Suppressor macrophage treated with lipopolysaccharide for 4 hours (primary cell): ENCODE measurements at regions not wholly inside any gene's neighbourhood (a gene's known extent, or its start where the extent isn't known, plus 50 kb on each side); places are given as distances from the start of the nearest gene placed in this dataset.
"Not testable (repeated sequence)": the region's sequence is repeated elsewhere in the genome, so short reads cannot be mapped to it uniquely, and the experiment has no call there.

Experiments used
- DNase-seq: peaks from one replicate; pipeline ENCODE4 v3.0.0-alpha.2; 2020

GRCh38 chr20:5492937-5493336 is 117.9 kb downstream of the GPCPD1 start:
- no peak for DNase-seq

GRCh38 chr20:5491455-5491854 is 119.4 kb downstream of the GPCPD1 start:
- no peak for DNase-seq

DNA sequence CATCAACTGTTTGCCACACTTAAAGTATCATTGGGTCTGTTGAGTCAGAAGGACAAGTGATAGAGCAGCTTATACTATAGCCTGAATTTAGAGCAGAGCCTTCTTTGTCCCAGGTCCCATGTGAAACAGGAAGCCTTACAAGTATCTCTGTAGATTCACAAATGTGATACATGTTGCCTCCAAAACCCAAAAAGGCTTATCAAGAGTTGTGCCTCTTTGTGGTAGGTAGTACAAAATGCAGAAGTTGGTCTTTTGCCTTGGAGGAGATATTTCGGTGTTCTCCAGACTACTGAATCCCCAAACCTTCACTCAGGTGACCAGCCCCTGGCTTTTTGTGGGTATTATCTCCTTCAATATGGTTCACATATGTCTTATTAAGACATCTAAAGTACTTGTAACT is 121.2 kb downstream of the GPCPD1 start:
- no peak for DNase-seq

DNA sequence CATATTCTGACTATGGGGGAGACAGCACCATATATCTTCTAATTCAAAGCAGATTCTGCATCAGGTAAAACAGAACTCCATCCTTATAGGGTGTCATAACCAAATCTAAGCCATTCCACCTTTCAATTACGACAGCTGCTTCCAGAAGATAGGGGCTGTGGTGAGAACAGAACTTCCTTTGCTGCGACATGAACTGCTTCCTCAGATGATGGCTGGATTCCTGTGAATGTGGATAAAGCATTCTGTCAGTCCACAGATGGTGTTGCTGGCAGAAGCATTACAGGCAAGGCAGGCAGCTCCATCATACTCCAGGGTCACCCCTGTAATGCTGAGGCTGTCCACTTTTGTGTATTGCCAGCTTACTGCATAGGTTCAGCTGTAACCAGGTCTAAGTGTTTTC is 122.0 kb downstream of the GPCPD1 start:
- DNase-seq = no peak

GRCh38 chr20:5486377-5487054 is 124.3 kb downstream of the GPCPD1 start:
- DNase-seq = no peak

GRCh38 chr20:5484926-5485325 is 125.9 kb downstream of the GPCPD1 start:
- no peak for DNase-seq

GRCh38 chr20:5484346-5484745 is 126.5 kb downstream of the GPCPD1 start:
- DNase-seq = no peak

GRCh38 chr20:5482791-5483190 is 128.0 kb downstream of the GPCPD1 start:
- no peak for DNase-seq

DNA sequence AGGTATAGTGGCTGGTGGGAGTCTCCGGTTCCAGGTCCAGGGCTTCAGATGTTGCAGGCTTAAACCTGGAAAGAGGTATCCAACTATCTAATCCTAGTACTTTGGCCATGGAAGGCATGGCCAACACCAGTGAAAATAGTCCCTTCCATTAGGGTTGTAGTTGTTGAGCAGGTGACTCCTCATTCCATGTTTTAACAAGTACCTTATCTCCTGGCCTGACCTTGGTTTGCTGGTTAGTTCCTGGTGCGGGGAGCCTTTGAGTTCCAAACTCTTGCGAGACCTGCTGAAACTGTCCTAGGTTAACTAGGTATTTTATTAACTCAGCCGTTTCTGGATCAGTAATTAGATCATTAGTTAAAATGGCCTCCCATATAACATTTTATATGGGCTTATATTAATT is 128.9 kb downstream of the GPCPD1 start:
- DNase-seq = no peak

- DNase-seq = no peak
Observed at GRCh38 chr20:5480824-5481600, 129.8 kb downstream of the GPCPD1 start.

DNA sequence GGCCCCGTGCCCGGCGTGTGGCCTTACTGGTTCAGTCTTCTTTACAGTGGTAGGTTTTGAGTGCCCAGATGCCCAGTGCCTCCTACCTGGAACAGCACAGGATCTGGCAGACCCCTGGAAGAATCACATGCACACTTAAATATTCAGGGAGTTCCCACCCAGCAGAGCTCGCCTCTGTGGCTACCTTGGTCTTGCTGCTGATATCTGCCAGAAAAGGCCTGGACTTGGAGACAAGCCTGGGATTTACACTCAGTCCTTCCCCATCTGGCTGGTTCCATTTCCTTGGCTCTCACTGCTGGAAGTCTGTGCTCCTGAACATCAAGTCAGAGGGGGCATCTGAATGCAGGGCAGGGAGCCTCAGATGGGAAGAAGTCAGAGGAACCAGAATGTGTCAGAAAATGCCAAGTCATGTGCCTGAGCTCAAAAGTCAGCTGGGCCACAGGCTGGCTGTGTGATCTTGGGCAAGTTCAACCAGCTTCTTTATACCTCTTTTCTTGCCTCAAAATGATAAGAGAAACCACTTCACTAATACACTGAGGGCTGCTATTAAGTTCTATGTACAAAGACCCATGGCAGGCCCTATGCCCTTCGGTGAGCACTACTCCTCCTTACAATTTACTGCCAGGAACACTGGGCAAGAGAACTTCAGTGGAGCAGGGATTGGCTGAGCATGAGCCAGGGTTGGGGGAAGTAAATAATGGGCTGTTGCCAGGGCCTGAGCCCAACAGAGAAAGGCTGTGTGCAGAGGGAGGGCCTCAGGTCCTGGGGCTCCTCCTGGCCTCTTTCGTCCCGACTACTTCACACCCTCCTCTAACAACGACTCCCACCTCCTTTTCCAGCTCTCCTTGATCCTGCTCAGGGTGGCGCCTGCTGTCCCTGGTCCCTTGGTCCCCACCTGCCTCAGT is 135.9 kb downstream of the GPCPD1 start:
- DNase-seq = no peak

- not testable (repeated sequence) for DNase-seq
Observed at GRCh38 chr20:5471866-5472265, 138.9 kb downstream of the GPCPD1 start.

DNA sequence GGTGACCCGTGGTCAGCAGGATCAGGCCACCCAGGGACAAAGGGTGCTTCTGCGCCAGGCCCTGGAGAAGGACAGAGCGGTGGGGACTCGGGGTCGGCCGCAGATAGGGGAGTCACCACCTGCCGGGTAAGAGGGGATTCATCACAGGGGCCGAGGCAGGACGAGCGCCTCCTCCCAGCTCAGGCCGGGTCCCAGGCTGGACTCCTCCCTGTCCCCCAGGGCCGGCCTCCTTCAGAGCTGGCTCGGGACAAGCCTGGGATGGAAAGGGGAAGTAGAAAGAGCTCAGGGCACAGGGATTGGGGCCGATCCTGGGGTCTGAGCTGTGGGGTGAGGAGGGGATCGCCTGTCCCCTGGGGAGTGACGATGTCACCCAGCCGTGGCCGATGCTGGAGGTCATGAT is 139.4 kb downstream of the GPCPD1 start:
- DNase-seq = no peak

- DNase-seq = no peak
Observed at GRCh38 chr20:5470943-5471342, 139.9 kb downstream of the GPCPD1 start.

DNA sequence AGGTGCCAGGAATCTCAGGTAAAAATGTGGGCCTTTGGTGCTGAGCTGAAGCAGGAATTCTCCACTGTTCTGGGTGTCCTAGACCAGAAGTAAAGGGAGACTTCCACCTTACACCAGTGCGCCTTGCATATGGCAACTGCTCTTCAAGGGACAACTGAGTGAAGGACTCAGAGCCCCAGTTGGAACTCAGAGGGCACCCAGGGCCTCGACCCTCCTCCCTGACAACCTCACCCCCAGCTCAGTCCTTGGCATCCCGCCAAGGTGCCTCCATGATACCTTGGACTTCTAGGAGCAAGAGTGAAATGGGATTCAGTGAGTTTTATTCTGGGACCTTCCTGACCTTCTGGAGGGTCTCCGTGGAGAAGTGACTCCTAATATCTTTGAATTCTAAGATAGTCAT is 140.3 kb downstream of the GPCPD1 start:
- no peak for DNase-seq

GRCh38 chr20:5469111-5469510 is 141.7 kb downstream of the GPCPD1 start:
- no peak for DNase-seq

- no peak for DNase-seq
Observed at GRCh38 chr20:5467086-5467485, 143.7 kb downstream of the GPCPD1 start.

GRCh38 chr20:5465604-5465927 is 145.2 kb downstream of the GPCPD1 start:
- no peak for DNase-seq

- DNase-seq = no peak
Observed at GRCh38 chr20:5464901-5465603, 145.8 kb downstream of the GPCPD1 start.

GRCh38 chr20:5463007-5463686 is 146.4 kb upstream of the PROKR2 start:
- no peak for DNase-seq

- DNase-seq = not testable (repeated sequence)
Observed at GRCh38 chr20:5453745-5454144, 137.0 kb upstream of the PROKR2 start.

DNA sequence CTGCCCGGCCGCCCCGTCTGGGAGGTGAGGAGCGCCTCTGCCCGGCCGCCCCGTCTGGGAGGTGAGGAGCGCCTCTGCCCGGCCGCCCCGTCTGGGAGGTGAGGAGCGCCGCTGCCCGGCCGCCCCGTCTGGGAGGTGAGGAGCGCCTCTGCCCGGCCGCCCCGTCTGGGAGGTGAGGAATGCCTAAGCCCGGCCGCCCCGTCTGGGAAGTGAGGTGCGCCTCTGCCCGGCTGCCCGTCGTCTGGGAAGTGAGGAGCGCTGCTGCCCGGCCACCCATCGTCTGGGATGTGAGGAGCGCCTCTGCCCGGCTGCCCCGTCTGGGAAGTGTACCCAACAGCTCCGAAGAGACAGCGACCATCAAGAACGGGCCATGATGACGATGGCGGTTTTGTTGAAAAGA is 136.6 kb upstream of the PROKR2 start:
- not testable (repeated sequence) for DNase-seq
